Endodermal cell (in vitro differentiated cells): ENCODE measurements at regions not wholly inside any gene's neighbourhood (a gene's known extent, or its start where the extent isn't known, plus 50 kb on each side); places are given as distances from the start of the nearest gene placed in this dataset.

Source experiments
- DNase-seq: peaks from one replicate; pipeline ENCODE4 v3.0.0-alpha.2; 2017
- H3K27ac ChIP-seq: 2 replicates; pipeline ENCODE4 v1.5.1; 2013; ENCODE audit warnings: mild to moderate bottlenecking, low read depth, low read length, moderate library complexity
- H3K27me3 ChIP-seq: 2 replicates; pipeline ENCODE4 v1.6.1; 2013; ENCODE audit warnings: mild to moderate bottlenecking, low read length, moderate library complexity; ENCODE audit not compliant: insufficient read depth, control insufficient read depth, poor library complexity, severe bottlenecking
- H3K36me3 ChIP-seq: 2 replicates; pipeline ENCODE4 v1.7.0; 2013; ENCODE audit warnings: mild to moderate bottlenecking, low read length, moderate library complexity; ENCODE audit not compliant: control insufficient read depth, insufficient read depth
- H3K4me1 ChIP-seq: one replicate; pipeline ENCODE4 v1.7.0; 2013; ENCODE audit warnings: low read length; ENCODE audit not compliant: control insufficient read depth, insufficient read depth
- H3K4me3 ChIP-seq: 2 replicates; pipeline ENCODE4 v1.5.1; 2013; ENCODE audit warnings: mild to moderate bottlenecking, low read length, moderate library complexity
- H3K9ac ChIP-seq: 2 replicates; pipeline ENCODE4 v1.6.1; 2013; ENCODE audit warnings: mild to moderate bottlenecking, low read length, moderate library complexity; ENCODE audit not compliant: poor library complexity, severe bottlenecking; ENCODE audit errors: extremely low read depth
- H3K9me3 ChIP-seq: 2 replicates; pipeline ENCODE4 v1.6.1; 2013; ENCODE audit warnings: mild to moderate bottlenecking, low read length, moderate library complexity; ENCODE audit not compliant: control insufficient read depth
- H3K27ac Mint-ChIP-seq: 2 replicates; pipeline ENCODE4 v1.8.0; 2020; ENCODE audit warnings: mixed read lengths
- H3K27me3 Mint-ChIP-seq: 2 replicates; pipeline ENCODE4 v1.8.0; 2021; ENCODE audit warnings: mild to moderate bottlenecking, mixed read lengths; ENCODE audit not compliant: insufficient read depth
- H3K36me3 Mint-ChIP-seq: 2 replicates; pipeline ENCODE4 v1.8.0; 2020; ENCODE audit warnings: low read depth, mixed read lengths
- H3K4me1 Mint-ChIP-seq: 2 replicates; pipeline ENCODE4 v1.8.0; 2020; ENCODE audit warnings: mixed read lengths
- H3K4me3 Mint-ChIP-seq: 2 replicates; pipeline ENCODE4 v1.8.0; 2020; ENCODE audit warnings: mild to moderate bottlenecking, moderate library complexity, mixed read lengths
- H3K9me3 Mint-ChIP-seq: 2 replicates; pipeline ENCODE4 v1.8.0; 2020; ENCODE audit warnings: mild to moderate bottlenecking, mixed read lengths
- CTCF ChIP-seq: fragments of 200-600 bp; sonication (generic); conservative IDR thresholded peaks from 2 replicates; pipeline ENCODE4 v1.5.0; 2021; ENCODE audit warnings: antibody characterized with exemption, mild to moderate bottlenecking
- WGBS, 2 experiments: methylation state at CpG; one replicate each; pipeline versions ENCODE4 v1.1.5 to v1.1.7; 2013; ENCODE audit warnings: missing lambda C conversion rate in 2 of 2, mixed read lengths in 1 of 2; ENCODE audit not compliant: insufficient coverage in 1 of 2, insufficient read length in 1 of 2; 5-methylcytosine and 5-hydroxymethylcytosine counted together

GRCh38 chr10:132992433-132993215, 50.3 kb upstream of the CFAP46 start:
- TF ChIP-seq CTCF = no peak
- no peak overlapping the region for H3K27ac Mint-ChIP-seq
- no peaks in the 10 kb centered on the region for H3K36me3 Mint-ChIP-seq
- DNase-seq = no peak
- Histone ChIP-seq H3K36me3 (no peaks in the 10 kb centered on the region), H3K9me3 (no peaks in the 10 kb centered on the region), H3K9ac (no peak overlapping the region), H3K4me3 (no peak overlapping the region), H3K27me3 (no peaks in the 10 kb centered on the region), H3K27ac (no peak overlapping the region), H3K4me1 (no peaks in the 10 kb centered on the region)
- no peak overlapping the region for H3K4me3 Mint-ChIP-seq
- H3K9me3 Mint-ChIP-seq = no peaks in the 10 kb centered on the region
- WGBS, 2 experiments = 93 to 97% methylated on average over 12 to 36 of the region's 36 CpGs
- H3K27me3 Mint-ChIP-seq = peaks cover under 1% of the 10 kb centered on the region
- H3K4me1 Mint-ChIP-seq = no peaks in the 10 kb centered on the region
